NAMALWA (cell line): ENCODE measurements at regions not wholly inside any gene's neighbourhood (a gene's known extent, or its start where the extent isn't known, plus 50 kb on each side); places are given as distances from the start of the nearest gene placed in this dataset.

ENCODE experiments used
- DNase-seq: peaks from one replicate; pipeline ENCODE4 v3.0.0-alpha.2; 2015; ENCODE audit warnings: low spot score

- no peak for DNase-seq
Measured at GRCh38 chr14:61847861-61848260, 85.6 kb downstream of the SNAPC1 start.

GRCh38 chr14:61854898-61855297 is 92.7 kb downstream of the SNAPC1 start:
- DNase-seq: no peak

- DNase-seq: peak; percentile 69
Measured at GRCh38 chr14:61860294-61860918, 98.2 kb downstream of the SNAPC1 start.

DNA sequence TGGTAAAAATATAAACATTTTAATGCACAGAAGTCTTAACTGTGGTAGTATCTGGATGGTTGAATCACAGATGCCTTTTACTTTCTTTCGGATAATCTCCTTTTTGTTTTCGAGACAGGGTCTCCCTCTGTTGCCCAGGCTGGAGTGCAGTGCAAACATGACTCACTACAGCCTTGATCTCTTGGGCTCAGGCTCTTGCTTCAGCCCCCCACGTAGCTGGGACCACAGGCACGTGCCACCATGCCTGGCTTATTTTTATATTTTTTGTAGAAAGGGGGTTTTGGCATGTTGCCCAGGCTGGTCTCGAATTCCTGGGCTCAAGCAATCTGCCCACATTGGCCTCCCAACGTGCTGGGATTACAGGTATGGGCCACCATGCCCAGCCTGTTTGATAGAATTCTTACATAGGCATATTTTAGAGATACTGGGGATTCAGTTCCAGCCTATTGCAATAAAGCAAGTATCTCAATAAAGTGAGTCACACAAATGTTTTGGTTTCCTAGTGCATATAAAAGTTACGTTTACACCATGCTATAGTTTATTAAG is 99.2 kb downstream of the SNAPC1 start:
- no peak for DNase-seq

- no peak for DNase-seq
Measured at GRCh38 chr14:61864329-61864898, 102.2 kb downstream of the SNAPC1 start.

DNA sequence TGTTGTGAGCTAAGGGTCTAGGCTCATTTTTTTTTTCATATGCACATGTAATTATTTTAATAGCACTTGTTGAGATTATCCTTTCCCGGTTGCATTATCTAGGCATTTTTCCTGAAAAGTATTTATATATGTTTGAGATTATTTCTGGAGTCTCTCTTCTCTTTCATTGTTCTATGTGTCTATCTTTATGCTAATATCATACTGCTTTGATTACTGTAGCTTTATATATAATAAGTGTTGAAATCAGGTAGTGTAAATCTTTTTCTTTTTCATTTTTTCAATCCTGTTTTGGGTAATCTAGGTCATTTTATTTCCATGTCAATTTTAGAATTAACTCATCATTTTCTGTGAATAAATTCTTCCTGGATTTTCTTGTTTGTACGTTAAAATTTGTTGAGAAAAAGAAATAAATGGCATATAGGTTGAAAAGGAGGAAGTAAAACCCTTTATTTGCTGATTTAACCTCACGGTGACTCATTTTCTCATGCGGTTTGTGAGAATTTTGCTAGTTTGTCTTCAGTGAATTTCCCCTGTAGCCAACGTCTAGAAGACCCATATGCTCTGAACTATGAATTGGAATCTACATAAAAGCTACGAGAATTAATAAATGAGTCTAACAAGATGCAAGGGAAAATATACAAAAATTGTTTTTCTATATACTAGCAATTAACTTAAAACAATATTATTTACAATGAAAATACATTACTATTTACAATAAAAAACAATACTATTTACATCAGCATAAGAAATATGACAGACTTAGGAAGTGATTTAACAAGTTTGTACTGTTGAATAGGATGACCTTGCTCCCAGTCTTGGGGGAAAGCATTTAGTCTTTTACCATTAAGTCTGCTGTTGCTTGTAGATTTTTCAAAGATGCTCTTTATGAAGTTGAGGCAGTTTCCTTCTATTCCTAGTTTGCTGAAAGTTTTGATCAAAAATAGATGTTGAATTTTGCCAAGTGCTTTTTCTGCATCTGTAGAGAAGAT is 105.0 kb downstream of the SNAPC1 start:
- DNase-seq: peak; percentile 44

DNA sequence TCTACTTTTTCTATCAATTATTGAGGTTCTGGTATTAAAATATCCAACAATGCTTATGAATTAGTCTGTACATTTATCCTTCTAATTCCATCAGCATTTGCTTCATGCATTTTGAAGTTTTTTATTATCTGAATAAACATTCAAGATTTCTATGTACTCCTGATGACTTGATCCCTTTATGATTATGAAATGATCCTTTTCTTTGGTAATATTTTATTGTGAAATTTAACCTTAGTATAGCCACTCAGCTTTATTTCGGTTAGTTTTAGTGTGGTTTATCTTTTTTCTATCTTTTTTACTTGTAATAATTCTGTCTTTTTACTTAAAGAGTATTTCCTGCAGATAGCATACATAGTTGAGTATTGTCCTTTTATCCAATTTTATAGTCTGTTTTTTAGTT is 106.6 kb downstream of the SNAPC1 start:
- DNase-seq: no peak

DNA sequence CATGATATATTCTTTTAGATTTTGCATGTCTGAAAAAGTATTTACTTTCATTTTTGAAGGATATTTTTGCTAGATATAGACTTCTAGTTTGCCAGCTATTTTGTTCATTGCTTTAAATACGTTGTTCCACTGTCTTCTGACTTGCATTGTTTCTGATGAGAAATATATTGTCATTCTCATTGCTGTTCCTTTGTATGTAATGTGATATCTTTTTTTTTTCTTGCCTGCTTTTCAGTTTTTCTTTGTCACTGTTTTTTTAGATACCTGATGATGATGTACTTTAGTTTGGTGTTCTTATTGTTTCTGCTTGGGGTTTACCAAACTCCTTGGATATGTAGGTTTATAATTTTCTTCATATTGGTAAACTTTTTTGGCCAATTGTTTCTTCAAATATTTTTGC is 107.9 kb downstream of the SNAPC1 start:
- DNase-seq: no peak

DNA sequence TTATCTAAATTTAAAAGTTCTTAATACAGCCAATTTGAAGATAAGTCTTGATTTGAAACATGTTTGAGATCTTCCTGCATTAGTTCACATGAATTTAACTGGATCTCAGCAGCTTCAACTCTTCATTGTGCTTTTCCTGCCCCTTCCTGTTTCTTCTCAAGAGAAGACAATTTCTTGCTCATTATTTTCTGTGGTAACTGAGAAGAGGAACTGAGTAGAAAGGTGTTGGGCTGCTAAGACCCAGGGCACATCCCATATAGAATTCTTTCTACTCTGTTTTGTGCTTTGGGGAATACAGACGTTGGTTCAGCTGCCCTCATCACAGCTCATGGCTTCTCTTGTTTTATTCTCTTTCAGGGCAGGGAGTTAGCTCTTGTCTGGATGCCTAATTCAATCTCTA is 110.2 kb downstream of the SNAPC1 start:
- DNase-seq: no peak

GRCh38 chr14:61875483-61875882 is 113.3 kb downstream of the SNAPC1 start:
- DNase-seq: no peak

GRCh38 chr14:61876362-61877034 is 114.3 kb downstream of the SNAPC1 start:
- no peak for DNase-seq

DNA sequence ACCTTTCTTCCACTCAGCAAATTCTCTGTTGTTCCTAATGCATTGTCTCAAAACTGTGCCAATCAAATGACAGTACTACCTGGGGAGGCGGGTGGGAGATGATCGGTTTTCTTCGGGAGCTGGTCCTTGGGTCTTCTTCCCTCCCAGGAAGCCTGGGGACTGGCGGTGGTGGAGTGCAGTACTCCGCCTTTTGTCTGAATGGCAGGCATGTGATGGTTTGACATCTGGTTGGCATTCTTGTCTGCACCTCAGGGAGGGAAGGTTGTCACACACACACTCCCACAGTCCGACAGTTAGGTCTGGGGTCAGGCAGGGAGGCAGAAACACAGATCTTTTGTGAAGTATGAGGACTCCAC is 114.8 kb downstream of the SNAPC1 start:
- no peak for DNase-seq

DNA sequence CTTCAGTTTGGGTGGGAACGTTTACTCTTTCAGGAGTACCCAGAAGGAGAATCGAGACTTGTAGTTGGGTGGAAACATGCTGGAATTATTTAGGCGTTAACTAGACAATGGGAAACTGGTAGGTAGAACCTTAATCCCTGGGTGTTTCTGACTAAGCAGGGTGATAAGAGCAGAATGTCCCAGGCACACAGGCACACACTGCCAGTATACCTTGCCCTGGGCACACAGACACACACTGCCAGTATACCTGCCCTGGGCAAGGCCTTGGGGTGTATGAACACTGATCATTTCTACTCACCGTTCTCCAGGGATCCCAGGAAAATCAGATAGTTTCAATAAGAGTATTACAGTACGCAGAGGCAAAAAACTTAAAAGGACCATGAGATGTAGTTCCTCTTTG is 115.5 kb downstream of the SNAPC1 start:
- no peak for DNase-seq

DNA sequence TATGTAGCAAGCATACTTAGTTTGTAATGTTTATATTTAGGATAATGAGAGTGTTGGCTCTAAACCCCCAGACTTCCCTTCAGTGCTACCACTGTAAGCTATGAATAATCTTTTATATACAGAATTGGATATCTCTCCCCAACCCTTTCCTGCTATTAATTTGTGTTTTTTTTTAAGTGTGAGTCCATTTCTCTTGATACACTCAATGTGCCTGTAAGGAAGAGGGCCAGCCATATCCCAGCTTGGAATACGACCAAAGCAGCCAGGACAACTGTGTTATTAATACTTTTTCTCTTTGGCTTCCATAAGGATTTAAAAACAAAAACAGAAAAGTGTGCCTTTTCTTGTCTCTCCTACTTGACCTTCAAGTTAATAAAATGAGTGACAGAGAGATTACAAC is 116.7 kb downstream of the SNAPC1 start:
- no peak for DNase-seq

DNA sequence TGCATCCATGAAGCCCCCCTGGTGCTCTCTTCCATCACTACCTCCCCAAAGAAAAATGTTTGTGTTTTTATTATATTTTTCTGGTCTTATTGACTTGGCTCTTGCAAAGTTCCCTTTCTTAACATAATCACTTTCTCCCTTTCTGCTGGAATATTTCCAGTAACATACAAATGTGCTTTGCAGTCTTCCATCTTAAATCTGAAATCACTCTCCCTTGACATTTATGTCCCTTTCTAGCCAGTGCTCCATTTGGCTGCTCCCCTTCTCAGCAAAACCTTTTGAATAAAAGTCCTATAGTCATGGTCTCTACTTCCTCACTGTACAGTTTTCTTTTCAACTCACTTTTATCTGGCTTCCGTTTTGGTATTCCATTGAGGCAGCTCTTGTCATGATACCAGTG is 118.8 kb downstream of the SNAPC1 start:
- no peak for DNase-seq

GRCh38 chr14:61884711-61885110 is 122.5 kb downstream of the SNAPC1 start:
- DNase-seq: no peak

- no peak for DNase-seq
Measured at GRCh38 chr14:61885203-61885961, 123.2 kb downstream of the SNAPC1 start.

- no peak for DNase-seq
Measured at GRCh38 chr14:61887628-61888027, 125.4 kb downstream of the SNAPC1 start.

GRCh38 chr14:61889914-61890351 is 127.7 kb downstream of the SNAPC1 start:
- DNase-seq: peak; percentile 16

- DNase-seq: no peak
Measured at GRCh38 chr14:61891170-61891569, 128.9 kb downstream of the SNAPC1 start.

DNA sequence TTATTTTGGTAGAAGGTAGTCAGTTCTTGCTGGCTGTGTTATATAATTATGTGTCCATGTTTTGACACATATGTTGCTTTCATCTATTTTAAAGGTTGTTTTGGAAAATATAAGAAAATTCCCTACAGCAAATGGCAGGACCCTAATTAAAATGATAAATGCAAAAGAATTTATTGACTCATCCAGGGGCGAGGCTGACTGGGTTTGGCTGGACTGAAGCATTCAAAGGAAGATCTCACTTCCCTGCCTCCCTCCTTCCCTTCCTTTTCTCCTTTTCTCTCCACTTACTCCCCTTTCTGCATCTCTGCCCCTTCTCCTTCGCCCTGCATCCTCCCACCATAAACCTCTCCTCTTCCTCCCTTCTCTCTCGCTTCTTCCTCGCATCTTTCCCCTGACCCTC is 129.6 kb downstream of the SNAPC1 start:
- no peak for DNase-seq
